ENCODE measurements at regions not wholly inside any gene's neighbourhood (a gene's known extent, or its start where the extent isn't known, plus 50 kb on each side); places are given as distances from the start of the nearest gene placed in this dataset.

DNA sequence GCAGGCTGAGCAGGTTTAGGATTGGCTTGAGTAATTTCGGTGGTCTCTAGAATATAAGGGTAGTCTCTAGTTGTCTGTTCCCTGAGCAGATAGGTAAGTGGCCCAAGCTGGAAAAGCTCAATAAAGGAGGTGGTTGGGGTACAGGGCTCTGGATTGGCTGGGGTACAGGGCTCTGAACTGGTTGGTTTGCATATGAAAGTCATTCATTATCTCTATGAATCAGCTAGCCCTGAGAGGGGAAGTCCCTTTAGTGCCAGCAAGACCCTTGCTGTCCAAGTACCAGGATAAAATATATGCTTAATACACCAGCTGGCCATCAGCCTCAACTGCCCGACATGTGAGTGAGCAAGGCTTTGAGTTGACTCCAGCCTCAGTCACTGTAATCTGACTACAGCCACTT, 93.0 kb downstream of the ZBTB18 start:
- TF ChIP-seq CTCF (IDR thresholded peaks at IDR 0.05; ENCODE audit: low read length) (no peak), EZH2 (IDR thresholded peaks at IDR 0.05; ENCODE audit: borderline replicate concordance, low read length) (no peak)
